ENCODE measurements at regions not wholly inside any gene's neighbourhood (a gene's known extent, or its start where the extent isn't known, plus 50 kb on each side); places are given as distances from the start of the nearest gene placed in this dataset.
"Not testable (repeated sequence)": the region's sequence is repeated elsewhere in the genome, so short reads cannot be mapped to it uniquely, and the experiment has no call there.

DNA sequence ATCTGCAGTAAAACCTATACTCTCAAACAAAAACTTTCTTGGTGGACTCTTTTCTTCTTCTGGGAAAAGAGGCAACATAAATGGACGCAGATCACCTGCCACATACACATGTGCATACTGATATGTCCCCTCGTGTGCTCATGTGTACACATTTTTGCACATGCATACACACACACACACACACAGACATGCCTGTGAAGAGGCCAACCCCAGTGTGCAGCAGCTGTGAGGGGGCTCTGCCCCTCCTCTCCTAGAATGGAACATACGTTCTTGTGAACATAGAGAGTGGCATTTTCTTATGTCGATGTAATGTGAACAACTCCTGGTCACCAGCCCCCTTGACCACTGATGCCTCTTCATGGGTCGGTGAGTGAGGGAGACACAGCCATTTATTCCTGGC, 188.9 kb upstream of the PLGLB2 start:
- DNase-seq; H3K27ac ChIP-seq (ENCODE audit: low read length); ATAC-seq; H3K4me1 ChIP-seq (ENCODE audit: control insufficient read depth, insufficient read depth, low read length); intact Hi-C loops (cut with DNase I); H3K9me3 ChIP-seq (ENCODE audit: control insufficient read depth, low read length); H3K27me3 ChIP-seq (ENCODE audit: control insufficient read depth, insufficient read depth); H3K4me3 ChIP-seq (ENCODE audit: low read length): not testable (repeated sequence)
- WGBS, result 74% methylated on average over 2 of the region's 5 CpGs

DNA sequence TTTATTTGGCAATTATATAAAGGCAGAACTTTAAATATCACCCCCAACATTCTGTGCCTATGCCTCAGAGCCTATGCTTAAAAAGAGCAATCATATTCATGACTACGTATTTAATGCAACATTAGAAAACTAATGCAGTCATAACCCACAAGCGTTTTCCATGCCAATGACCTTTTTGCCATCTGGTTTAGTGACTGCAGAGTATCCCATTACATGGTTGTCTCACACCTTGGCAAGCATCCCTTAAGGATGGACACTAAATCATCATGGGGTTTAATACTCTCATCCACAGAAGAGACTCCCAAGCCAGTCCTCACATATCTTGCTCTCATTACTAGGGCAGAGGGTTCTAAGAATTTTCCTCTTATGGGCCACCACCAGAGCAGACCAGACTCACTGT, 188.2 kb upstream of the PLGLB2 start:
- H3K4me3 ChIP-seq (ENCODE audit: low read length); ATAC-seq; intact Hi-C loops (cut with DNase I); DNase-seq; H3K27me3 ChIP-seq (ENCODE audit: control insufficient read depth, insufficient read depth); H3K9me3 ChIP-seq (ENCODE audit: control insufficient read depth, low read length); H3K27ac ChIP-seq (ENCODE audit: low read length); H3K4me1 ChIP-seq (ENCODE audit: control insufficient read depth, insufficient read depth, low read length): not testable (repeated sequence)
- WGBS, result 92% methylated on average over 1 of the region's 2 CpGs

DNA sequence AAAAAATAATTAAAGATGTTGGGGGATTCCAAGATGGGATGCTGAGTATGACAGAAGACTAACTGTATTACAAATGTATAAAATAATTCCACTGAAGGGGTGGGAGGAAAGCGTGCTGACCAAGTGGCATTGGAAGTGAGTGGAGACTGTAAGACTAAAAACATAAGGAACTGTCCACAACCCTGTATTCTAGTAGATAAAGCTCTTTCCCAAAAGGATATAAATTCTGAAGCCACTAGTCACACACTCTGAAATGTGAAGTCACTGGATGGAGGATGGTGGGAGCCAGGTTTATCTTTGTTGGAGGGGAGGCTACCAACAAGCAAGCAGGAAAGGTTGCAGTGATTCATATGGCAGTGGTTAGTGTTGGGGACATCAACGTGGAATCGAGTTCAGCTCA, 182.8 kb upstream of the PLGLB2 start:
- H3K4me1 ChIP-seq (ENCODE audit: control insufficient read depth, insufficient read depth, low read length); H3K27ac ChIP-seq (ENCODE audit: low read length); DNase-seq; H3K4me3 ChIP-seq (ENCODE audit: low read length); H3K9me3 ChIP-seq (ENCODE audit: control insufficient read depth, low read length); intact Hi-C loops (cut with DNase I); ATAC-seq; H3K27me3 ChIP-seq (ENCODE audit: control insufficient read depth, insufficient read depth): not testable (repeated sequence)
- 94% methylated on average over 1 of the region's 3 CpGs for WGBS

DNA sequence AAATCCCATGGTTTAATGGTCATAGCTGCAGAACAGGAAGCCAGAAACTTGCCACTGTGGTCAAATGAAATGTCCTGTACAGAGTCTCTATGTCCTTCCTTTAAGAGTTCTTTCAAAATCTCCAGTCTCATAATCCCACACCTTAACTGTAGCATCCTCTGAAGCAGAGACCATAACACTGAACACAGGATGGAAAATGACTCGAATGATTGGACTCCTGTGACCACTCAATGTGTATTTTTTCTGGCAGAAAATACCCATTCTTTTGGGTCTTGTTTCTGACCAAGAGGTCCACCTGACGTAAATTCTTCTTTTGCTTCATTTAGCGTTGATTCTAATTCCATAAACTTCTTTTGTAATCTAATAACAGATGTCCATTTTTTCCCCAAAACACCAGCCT, 181.4 kb upstream of the PLGLB2 start:
- H3K4me1 ChIP-seq (ENCODE audit: control insufficient read depth, insufficient read depth, low read length); H3K4me3 ChIP-seq (ENCODE audit: low read length); DNase-seq; H3K9me3 ChIP-seq (ENCODE audit: control insufficient read depth, low read length); ATAC-seq; H3K27me3 ChIP-seq (ENCODE audit: control insufficient read depth, insufficient read depth); intact Hi-C loops (cut with DNase I); H3K27ac ChIP-seq (ENCODE audit: low read length): not testable (repeated sequence)
- 82% methylated on average over 3 of the region's 3 CpGs for WGBS

DNA sequence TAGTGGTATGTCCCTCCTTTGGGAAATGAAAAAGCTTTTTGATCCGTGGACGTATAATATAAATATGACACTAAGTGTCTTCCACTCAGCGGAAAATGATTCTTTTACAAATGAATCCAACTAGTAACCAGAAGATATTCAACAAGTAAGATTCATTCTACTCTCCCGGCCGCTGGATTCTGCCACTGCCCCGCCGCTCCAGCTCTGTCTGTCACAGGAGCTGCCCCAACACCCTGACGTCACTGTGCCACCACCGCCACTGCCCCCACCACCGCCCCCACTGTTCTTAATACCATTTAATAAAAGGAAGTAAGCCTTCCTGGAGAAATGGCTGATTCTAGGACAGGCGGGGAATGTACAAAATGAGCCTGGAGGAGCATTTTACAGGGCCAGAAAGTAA, 180.8 kb upstream of the PLGLB2 start:
- intact Hi-C loops (cut with DNase I), result not testable (repeated sequence)

DNA sequence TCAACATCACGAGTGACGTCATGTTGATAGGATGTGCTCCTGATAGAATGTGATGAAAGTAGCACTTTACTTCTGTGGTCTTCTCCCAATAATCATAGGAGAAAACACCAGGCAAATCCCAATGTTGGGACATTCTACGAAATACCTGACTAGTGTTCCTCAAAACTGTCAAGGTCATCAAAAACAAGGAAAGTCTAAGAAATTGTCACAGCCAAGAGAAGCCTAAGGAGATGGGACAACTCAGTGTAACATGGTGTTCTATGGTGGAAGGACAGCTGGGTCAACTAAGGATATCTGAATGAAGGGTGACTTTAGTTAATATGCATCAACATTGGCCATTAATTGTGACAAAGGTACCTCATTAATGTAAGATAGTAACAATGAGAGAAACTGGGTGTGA, 180.0 kb upstream of the PLGLB2 start:
- WGBS, result 77% methylated on average over 2 of the region's 3 CpGs
- H3K27me3 ChIP-seq (ENCODE audit: control insufficient read depth, insufficient read depth); H3K4me3 ChIP-seq (ENCODE audit: low read length); H3K27ac ChIP-seq (ENCODE audit: low read length); DNase-seq; H3K9me3 ChIP-seq (ENCODE audit: control insufficient read depth, low read length); H3K4me1 ChIP-seq (ENCODE audit: control insufficient read depth, insufficient read depth, low read length); ATAC-seq; intact Hi-C loops (cut with DNase I): not testable (repeated sequence)

More for the DNA sequence above, 180.8 kb upstream of the PLGLB2 start:
- not testable (repeated sequence) for ATAC-seq; H3K9me3 ChIP-seq (ENCODE audit: control insufficient read depth, low read length); H3K27ac ChIP-seq (ENCODE audit: low read length); H3K4me1 ChIP-seq (ENCODE audit: control insufficient read depth, insufficient read depth, low read length); H3K4me3 ChIP-seq (ENCODE audit: low read length); H3K27me3 ChIP-seq (ENCODE audit: control insufficient read depth, insufficient read depth); DNase-seq
- WGBS, result 86% methylated on average over 10 of the region's 11 CpGs

DNA sequence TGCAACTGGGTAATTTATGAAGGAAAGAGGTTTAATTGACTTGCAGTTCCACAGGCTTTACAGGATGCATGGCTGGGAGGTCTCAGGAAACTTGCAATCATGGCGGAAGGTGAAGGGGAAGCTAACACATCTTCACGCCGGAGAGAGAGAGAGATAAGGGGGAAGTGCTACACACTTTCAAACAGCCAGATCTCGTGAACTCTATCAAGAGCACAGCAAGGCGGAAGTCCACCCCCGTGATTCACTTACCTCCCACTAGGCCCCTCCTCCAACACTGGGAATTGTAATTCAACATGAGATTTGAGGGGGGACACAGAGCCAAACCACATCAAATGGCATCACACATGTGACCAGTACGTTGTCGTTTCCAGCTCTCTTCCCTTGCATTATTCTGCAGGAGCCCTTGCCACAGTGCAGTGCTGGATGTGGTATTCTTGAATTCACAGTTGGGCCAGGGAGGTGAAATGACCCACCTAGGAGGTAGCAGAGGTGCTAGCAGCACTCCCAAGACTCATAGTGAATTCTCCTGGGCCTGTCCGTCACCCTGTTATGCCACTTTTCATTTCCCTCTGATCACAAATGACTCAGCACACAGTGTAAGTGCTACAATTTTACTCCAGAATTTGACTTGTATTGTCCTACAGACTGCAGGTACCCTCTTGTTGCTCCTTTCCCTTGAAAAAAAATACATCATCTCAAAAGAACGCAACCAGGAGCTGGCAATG, 179.2 kb upstream of the PLGLB2 start:
- ATAC-seq; H3K4me1 ChIP-seq (ENCODE audit: control insufficient read depth, insufficient read depth, low read length); DNase-seq; H3K27me3 ChIP-seq (ENCODE audit: control insufficient read depth, insufficient read depth); H3K4me3 ChIP-seq (ENCODE audit: low read length); H3K27ac ChIP-seq (ENCODE audit: low read length); intact Hi-C loops (cut with DNase I); H3K9me3 ChIP-seq (ENCODE audit: control insufficient read depth, low read length): not testable (repeated sequence)
- 76% methylated on average over 8 of the region's 10 CpGs for WGBS

DNA sequence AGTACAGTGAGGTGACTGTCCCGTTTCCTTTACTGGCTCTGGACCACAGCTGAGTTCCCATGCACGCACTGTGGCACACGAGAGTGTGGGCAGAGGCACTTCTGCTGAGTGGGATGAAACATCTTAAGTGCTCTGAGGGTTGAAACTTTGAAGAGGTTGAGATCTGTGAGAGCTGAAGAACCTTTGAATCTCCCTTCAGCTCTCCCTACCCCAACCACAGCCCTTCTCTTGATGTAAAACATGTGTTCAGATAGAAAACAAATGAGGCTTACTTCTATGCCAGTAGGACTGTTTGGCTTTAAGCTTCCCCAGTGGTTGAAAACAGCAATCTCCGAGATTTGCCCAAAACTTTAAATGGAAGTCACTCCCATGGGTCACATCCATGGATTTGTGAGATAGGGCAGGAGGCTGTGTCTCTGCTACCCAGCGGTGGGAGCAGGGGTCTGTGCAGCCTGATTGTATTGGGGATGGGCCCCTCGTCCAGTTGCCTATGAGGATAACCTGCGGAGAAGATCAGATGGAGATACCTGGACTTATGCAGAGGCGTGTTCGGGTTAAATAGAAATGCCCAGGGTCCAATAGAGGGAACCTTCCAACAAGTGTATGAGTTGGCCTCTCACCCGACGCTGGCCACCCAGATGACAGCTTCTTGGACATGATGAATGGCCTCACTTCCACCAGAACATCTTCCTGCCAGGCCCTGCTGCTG, 178.0 kb upstream of the PLGLB2 start:
- H3K4me1 ChIP-seq (ENCODE audit: control insufficient read depth, insufficient read depth, low read length); DNase-seq; H3K27me3 ChIP-seq (ENCODE audit: control insufficient read depth, insufficient read depth); intact Hi-C loops (cut with DNase I); H3K9me3 ChIP-seq (ENCODE audit: control insufficient read depth, low read length); H3K27ac ChIP-seq (ENCODE audit: low read length); ATAC-seq; H3K4me3 ChIP-seq (ENCODE audit: low read length): not testable (repeated sequence)
- 74% methylated on average over 10 of the region's 11 CpGs for WGBS

DNA sequence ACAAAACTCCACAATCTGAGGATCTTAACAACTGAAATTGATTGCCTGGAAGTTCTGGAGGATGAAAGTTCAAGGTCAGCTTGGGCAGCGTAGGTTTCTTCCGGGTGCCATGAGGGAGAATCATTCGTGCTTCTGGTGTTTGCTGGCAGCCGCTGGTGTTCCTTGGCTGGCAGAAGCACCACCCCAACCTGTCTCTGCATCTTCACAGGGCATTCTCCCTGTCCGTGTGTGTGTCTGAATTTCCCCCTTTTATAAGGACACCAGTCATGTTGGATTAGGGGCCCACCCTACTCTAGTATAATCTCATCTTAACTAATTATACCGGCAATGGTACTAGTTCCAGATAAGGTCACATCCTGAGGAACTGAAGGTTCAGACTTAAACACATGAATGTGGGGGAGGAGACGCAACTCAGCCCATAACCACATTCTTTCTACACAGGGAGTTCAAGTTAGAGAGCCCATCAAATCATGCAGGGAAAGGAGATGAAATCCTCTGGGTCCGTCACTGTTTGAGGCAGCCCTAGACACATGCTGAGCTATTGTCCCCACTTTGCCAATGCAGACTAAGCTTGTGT, 175.9 kb upstream of the PLGLB2 start:
- ATAC-seq; DNase-seq; H3K4me3 ChIP-seq (ENCODE audit: low read length); H3K27me3 ChIP-seq (ENCODE audit: control insufficient read depth, insufficient read depth); H3K4me1 ChIP-seq (ENCODE audit: control insufficient read depth, insufficient read depth, low read length); H3K9me3 ChIP-seq (ENCODE audit: control insufficient read depth, low read length); intact Hi-C loops (cut with DNase I); H3K27ac ChIP-seq (ENCODE audit: low read length): not testable (repeated sequence)
- 96% methylated on average over 1 of the region's 8 CpGs for WGBS

DNA sequence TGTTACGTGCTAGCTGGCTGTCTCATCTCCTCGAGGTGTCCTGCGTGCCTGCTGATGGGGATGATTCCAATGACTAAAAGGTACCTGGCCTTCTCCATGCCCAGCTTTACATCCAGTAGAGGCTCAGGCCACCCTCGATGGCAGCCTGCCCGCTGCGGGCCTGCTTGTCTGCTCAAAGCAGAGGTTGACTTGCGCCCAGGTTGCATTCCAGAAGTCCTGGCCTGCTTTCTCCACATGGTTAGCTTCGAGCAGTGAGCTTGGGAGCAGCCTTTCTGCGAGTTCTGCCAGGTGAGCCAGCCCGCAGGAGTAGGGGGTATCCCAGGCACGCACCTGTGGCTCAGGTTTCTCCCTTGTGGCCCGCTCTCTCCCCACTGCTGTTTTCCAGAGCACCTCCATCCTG, 175.0 kb upstream of the PLGLB2 start:
- intact Hi-C loops (cut with DNase I); H3K27ac ChIP-seq (ENCODE audit: low read length); H3K4me3 ChIP-seq (ENCODE audit: low read length); H3K4me1 ChIP-seq (ENCODE audit: control insufficient read depth, insufficient read depth, low read length); H3K27me3 ChIP-seq (ENCODE audit: control insufficient read depth, insufficient read depth); ATAC-seq; H3K9me3 ChIP-seq (ENCODE audit: control insufficient read depth, low read length): not testable (repeated sequence)
- 86% methylated on average over 5 of the region's 12 CpGs for WGBS
- DNase-seq, result peak in 2 of 3 donors; percentile 6 to 58

DNA sequence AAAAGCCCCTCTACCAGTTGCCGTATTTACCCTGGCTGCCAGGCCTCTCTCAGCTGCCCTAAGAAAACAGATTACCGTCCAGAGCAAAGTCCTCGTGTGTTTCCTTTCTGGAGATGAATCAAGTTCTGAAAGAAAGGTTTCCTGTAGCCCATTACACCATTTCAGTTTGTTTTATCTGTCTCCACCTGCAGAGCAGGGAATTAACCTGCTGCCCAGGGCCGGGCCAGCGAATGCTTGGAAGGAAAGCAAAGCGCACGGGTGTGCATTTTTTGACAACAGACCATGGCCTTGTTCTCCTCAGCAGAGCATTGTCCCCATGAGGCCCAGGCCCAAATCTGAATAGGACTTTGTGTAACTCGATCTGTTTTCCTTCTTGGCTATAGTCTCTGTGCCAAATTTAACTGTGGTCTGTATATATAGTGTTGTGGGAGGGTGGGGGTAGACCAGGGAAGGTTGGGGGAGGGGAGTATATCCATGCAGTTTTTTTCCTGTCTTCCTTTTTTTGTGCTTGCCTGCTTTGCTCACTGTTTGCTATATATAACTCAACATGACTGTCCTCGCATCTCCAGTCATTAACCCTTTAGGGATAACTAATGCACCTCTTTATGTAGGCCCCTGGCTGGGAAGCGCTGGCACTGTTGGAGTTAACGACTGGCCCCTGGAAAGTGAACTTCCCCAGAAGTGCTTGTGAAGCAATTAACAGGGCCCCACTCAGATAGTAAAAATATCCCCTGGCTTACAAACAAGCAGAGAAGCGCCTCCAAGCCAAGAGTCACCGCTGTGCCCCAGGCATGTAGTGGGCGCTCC, 174.3 kb upstream of the PLGLB2 start:
- 12% methylated on average over 4 of the region's 14 CpGs for WGBS
- DNase-seq, result peak in 2 of 3 donors; percentile 38 to 41
- H3K27ac ChIP-seq (ENCODE audit: low read length); H3K4me3 ChIP-seq (ENCODE audit: low read length); H3K9me3 ChIP-seq (ENCODE audit: control insufficient read depth, low read length); H3K27me3 ChIP-seq (ENCODE audit: control insufficient read depth, insufficient read depth); intact Hi-C loops (cut with DNase I); H3K4me1 ChIP-seq (ENCODE audit: control insufficient read depth, insufficient read depth, low read length): not testable (repeated sequence)
- ATAC-seq, result peak; percentile 39 to 79
